NCI-H2196 (cell line): ENCODE measurements at regions not wholly inside any gene's neighbourhood (a gene's known extent, or its start where the extent isn't known, plus 50 kb on each side); places are given as distances from the start of the nearest gene placed in this dataset.

Experiments used
- DNase-seq: peaks from one replicate; lab custom pipeline; 2025; ENCODE audit not compliant: unreplicated experiment; lab: John Stamatoyannopoulos, UW

DNA sequence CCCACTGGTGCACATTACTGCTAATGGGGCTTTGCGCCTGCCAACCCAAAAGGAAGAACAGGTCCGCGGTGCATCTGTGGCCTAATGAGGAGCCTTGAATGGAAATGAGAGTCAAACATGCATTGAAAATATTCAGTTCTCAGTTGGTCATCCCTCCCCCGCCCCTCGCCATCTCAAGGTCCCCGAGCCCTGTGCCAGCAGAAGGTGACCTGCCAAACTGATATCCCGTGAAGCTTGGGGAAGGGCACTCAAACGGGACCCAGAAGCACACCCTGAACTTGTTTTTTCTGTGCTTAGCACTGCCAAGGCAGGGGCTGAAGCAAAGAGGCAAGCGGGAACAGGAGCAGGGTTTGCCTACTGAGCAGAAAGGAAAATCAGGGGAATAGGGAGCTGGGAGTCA lies 67.9 kb upstream of the ZNF648 start:
- no peak for DNase-seq

DNA sequence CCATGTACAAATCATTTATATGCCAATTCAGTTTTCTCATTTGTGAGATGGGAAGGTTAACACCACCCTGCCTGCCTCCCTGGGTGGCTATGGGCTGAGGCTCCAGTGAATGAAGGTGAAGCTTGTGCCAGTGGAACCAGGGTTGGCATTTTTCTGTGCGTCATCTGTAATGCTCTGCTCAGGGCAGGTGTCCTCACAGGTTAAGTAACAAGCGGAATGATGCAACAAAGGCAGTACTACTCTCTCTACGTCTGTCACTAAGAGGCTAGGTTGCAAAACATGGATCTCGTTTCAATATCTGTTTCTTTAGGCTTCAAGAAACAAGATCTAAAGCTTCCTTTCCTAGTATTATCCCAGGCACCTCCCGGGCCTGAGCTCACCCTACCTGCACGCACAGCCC lies 67.0 kb upstream of the ZNF648 start:
- DNase-seq: no peak

DNA sequence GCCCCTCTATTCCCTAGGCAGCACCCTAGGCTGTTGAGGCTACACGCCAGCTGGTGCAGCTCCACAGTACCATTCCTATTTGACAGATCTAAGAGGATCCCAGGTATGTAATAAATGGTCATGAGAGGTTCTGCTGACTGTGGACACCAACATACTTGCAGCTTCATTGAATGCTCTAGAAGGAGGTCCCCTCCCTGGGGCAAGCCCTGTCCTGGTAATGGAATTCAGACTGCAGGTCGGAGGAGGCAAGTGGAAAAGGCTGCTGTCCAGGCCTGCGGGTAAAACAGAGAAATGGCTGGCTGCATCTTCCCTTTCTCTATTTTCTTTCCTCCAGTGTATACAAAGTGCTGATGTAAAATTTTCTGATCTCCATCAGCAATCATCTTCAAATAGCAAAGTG lies 66.1 kb upstream of the ZNF648 start:
- DNase-seq: no peak

DNA sequence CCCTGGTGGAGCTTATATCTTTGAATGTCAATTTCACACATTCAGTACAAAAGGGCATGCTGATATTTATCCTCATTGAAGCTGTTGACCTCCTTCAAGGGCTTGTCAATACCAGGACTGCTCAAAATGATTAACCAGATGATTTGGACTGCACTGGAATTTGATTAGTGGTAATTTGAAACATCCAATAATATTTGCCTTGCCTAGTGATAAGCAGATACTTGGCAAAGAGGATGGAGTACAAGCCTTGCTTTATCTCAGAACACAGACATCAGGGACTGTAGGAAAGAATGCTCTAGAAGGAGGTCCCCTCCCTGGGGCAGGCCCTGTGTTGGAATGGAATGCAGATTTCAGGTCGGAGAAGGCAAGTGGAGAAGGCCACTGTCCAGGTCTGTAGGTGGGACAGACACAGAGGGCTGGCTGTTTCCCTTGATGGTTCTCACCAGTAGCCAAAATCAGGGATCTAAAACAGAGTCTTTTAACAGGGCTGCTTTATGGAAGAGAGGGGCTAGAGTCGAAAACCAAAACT lies 64.8 kb upstream of the ZNF648 start:
- DNase-seq: no peak

DNA sequence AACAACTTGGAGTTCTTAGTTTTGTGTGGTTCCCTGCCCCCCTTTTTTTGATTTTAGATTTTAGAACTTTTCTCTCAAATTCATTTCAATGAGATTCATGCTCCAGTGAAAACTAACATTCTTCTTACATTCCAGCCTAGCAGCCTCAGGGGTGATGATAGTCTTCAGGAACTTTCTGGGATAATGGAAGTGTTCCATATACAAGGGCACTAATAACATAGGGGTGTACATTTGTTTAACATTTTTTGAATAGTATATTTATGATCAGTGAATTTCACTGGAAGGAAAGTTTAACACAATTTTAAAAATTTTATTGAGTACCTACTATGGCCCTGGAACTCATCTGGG lies 61.4 kb upstream of the ZNF648 start:
- no peak for DNase-seq

DNA sequence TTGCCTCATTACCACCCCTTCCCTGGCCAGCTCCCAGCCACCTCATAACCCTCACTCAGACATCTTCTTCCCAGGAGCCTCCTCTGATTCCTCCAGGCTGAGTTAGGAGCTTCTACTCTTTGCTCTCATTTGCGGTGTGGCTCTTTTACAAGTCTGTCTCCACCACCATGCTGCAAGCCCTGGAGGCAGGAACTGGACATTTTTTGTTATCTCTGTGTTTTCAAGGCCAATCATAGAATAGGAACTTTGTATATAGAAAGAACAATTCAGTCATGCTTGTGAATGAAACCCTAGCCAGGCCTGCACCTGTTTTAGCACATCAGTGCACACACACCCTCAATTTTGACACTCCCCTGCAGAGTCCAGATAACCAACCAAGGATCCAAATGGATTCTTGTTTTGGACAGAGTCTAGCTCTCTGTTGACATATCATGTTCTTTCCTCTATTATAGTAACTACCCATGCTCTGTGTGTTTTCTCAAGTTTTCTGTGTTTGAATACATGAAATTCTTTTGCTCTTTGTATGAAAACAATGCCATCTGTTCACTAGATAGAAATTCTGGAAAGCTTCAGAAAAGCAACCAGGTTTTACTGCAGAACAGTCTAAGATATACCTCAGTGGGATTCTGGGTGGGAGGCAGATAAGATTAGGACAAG lies 60.9 kb upstream of the ZNF648 start:
- no peak for DNase-seq

DNA sequence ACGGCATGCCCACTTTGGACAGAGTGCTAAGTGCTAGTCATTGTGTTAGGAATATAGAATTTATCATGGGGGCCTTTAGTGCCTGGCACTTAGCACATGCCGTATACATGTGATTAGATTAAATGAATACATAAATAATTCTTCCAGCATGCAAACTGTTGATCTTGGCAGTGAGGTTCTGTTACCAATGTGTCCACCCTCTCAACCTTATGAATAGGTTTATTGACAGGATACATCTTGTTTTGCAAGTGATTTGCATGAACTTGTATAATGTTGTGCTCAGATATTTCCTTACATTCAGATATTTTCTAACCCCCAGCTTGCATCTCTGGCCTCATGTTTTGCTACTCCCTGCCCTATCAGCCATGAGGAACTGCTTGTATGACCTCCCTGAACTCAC lies 60.3 kb upstream of the ZNF648 start:
- no peak for DNase-seq

DNA sequence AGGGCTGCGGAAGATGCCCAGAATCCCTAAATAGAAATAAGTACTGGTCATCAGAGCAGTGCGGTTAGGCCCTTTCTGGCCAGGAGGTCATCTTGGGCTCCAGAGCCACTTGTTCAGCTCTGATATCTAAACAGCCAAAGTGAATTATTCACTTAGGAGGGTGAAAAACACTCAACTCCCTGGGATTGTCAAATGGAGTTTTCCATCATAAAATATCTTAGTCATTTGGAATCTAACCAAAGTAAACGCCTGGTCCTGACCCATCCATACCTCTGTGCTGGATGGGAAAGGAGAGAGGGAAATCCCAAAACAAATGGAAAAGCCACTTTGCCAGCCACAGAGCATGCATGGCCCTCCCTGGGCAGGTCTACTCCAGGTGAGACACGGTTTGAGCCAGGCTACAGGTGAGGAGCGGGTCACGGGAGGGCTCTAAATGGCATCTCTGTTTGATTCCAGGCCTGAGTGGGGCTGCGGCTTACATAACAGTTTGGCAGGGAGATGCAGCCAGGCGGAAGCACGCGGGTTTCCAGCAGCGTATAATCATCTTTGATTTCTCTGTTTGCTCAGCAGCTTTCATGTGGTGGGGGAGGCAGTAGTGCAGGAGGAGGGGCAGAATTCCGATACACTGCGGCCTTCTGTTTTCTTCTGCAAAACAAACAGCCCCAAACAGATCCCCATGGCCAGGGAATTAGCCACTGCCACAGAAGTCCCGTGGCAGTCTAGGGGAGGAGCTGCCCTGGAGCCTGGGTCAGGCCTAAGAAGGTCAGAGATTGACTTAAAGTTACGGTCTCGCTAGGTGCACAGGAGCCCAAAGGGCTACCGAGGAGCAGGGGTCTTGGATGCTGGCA lies 59.1 kb upstream of the ZNF648 start:
- peak; percentile 46 for DNase-seq

DNA sequence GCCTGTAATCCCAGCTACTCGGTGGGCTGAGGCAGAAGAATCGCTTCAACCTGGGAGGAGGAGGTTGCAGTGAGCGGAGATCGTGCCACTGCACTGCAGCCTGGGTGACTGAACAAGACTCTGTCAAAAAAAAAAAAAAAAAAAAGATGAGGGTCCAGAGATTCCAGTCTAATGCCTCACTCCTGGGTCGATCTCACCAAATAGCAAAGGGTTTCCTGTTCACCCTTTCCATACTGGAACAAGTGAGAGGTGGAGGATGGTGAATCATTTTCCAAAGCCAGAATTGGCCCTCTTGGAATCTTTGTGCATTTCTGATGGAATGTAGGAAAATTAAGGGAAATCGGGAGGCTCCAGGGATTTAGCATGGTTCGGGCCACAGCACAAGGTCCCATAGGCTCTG lies 58.1 kb upstream of the ZNF648 start:
- DNase-seq: no peak

DNA sequence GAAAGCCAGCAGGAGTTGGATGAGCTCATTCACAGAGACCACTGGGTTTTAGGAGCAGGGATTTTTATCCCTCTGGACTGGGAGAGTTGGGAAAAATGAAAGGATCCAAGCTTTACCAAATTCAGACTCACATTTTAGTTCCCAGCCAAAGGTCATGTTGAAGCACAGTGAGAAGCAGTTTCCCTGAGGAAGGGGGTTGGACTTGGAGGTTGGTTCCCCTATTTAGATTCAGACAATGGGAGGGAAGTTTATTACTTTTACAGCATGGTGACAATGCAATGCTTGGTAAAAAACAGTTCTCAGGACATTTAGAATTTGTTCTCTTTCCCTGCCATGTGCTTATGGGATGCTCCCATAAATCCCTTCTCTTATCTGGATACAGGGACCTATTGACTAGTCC lies 57.3 kb upstream of the ZNF648 start:
- DNase-seq: no peak

DNA sequence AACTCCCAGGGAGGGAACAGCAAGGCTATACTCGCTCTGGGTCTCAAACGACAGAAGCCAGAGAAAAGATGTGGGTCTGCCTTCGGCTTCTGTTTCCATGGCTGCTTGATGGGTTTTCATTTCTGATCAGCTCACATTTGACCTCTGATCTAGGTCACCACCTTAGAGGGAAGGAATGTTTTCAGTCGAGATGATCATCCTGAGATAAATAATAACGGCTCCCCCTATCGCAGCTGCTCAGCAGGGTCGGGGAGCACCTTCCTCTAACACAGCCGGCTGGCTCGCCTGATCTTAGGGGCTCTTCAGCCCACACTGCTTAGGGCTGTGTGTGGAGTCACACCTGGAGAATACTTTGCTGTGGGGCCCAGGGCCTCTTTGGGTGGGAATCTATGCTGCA lies 53.1 kb upstream of the ZNF648 start:
- DNase-seq: no peak

DNA sequence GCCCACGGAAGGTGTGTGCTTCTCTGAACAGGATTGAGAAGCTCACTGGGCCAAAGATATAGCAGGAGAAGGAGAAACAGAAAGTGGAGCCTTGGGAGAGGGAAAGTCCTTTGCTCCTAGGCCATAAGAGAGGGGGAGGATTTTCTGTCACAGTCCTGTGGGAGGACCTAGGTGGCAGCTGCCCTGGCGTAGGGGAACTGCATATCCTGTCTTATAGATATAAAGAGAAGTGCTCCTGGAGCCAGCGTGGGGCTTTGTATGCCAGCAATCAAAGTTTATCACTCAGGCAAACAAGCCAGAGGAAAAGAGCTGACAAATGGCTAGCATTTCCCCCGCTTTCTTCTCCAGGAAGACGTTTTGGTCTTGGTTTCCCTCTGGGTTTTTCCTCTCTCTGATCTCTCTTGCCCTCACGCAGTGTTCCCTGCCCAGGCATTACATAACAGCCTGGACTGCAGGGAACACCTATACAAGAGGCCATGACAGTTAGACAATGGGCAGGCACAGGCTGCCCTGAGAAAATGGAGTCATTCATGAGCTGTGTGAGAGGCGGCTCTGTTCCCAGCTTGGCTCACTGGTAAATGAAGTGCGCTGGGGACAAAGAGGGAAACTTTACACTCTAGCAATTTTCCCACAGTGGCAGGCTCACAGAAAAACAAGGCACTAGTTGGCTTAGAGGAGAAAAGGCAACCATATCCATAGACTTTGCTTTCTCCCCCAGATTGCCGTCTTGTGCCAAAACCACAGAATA lies 52.5 kb upstream of the ZNF648 start:
- DNase-seq: no peak

DNA sequence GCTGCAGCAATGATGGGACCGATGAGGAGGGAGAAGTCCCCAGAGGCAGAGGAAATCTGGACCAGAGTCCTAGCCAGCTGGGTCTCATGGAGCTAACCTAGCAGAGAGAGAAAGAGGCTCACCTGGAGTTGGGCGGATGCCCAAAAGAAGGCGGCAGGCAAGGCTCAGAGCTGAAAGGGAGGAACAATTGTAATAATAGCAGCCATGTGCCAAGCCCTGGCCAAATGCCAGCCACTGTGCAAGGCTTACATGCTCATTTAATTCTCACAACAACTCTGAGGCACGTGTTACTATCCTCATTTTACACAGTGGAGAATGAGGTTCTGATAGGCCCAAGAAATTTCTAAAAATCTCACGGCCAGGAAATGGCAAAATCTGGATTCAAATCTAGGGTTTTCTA lies 50.0 kb upstream of the ZNF648 start:
- peak; percentile 53 for DNase-seq
